HG02642 (cell line): ENCODE measurements at regions not wholly inside any gene's neighbourhood (a gene's known extent, or its start where the extent isn't known, plus 50 kb on each side); places are given as distances from the start of the nearest gene placed in this dataset.
"Not testable (repeated sequence)": the region's sequence is repeated elsewhere in the genome, so short reads cannot be mapped to it uniquely, and the experiment has no call there.

ENCODE experiments used
- ATAC-seq: cut with Tn5 transposase; IDR thresholded peaks from one replicate; pipeline ENCODE4 v1.9.1; 2021; ENCODE audit warnings: mild to moderate bottlenecking; ENCODE audit not compliant: unreplicated experiment, poor library complexity

- ATAC-seq: not testable (repeated sequence)
Observed at GRCh38 chr3:6428276-6428675, 432.6 kb upstream of the GRM7 start.

GRCh38 chr3:6435951-6436350 is 425.0 kb upstream of the GRM7 start:
- no peak for ATAC-seq

GRCh38 chr3:6437631-6438030 is 423.3 kb upstream of the GRM7 start:
- no peak for ATAC-seq

- no peak for ATAC-seq
Observed at GRCh38 chr3:6438031-6438430, 422.9 kb upstream of the GRM7 start.

GRCh38 chr3:6439226-6439625 is 421.7 kb upstream of the GRM7 start:
- ATAC-seq: no peak

- no peak for ATAC-seq
Observed at GRCh38 chr3:6439824-6440223, 421.1 kb upstream of the GRM7 start.

GRCh38 chr3:6444888-6445658 is 415.8 kb upstream of the GRM7 start:
- ATAC-seq: no peak

GRCh38 chr3:6447166-6447801 is 413.6 kb upstream of the GRM7 start:
- ATAC-seq: no peak

- ATAC-seq: no peak
Observed at GRCh38 chr3:6448011-6448410, 412.9 kb upstream of the GRM7 start.

- ATAC-seq: no peak
Observed at GRCh38 chr3:6449099-6449498, 411.8 kb upstream of the GRM7 start.

- ATAC-seq: no peak
Observed at GRCh38 chr3:6452974-6453373, 407.9 kb upstream of the GRM7 start.

GRCh38 chr3:6455031-6455430 is 405.9 kb upstream of the GRM7 start:
- ATAC-seq: no peak

- no peak for ATAC-seq
Observed at GRCh38 chr3:6467186-6467585, 393.7 kb upstream of the GRM7 start.

- no peak for ATAC-seq
Observed at GRCh38 chr3:6468589-6468988, 392.3 kb upstream of the GRM7 start.

GRCh38 chr3:6471744-6472143 is 389.2 kb upstream of the GRM7 start:
- ATAC-seq: no peak

GRCh38 chr3:6490487-6491327 is 370.2 kb upstream of the GRM7 start:
- ATAC-seq: not testable (repeated sequence)

GRCh38 chr3:6491768-6492167 is 369.1 kb upstream of the GRM7 start:
- no peak for ATAC-seq

- no peak for ATAC-seq
Observed at GRCh38 chr3:6492306-6492705, 368.6 kb upstream of the GRM7 start.

GRCh38 chr3:6498944-6499343 is 362.0 kb upstream of the GRM7 start:
- not testable (repeated sequence) for ATAC-seq

GRCh38 chr3:6504347-6504746 is 356.6 kb upstream of the GRM7 start:
- no peak for ATAC-seq

GRCh38 chr3:6504834-6505233 is 356.1 kb upstream of the GRM7 start:
- no peak for ATAC-seq
